ENCODE measurements at regions not wholly inside any gene's neighbourhood (a gene's known extent, or its start where the extent isn't known, plus 50 kb on each side); places are given as distances from the start of the nearest gene placed in this dataset.
A peak's percentile ranks its signal among the peaks of the same experiment; 100 is the strongest.

GRCh38 chr13:74907788-74908187, 574.2 kb downstream of the TBC1D4 start:
- DNase-seq: no peak
- no peak for TF ChIP-seq POLR2A (IDR thresholded peaks at IDR 0.05; ENCODE audit: low read length)
- TF ChIP-seq GATA1 (IDR thresholded peaks at IDR 0.05; ENCODE audit: low read depth, low read length): no peak

GRCh38 chr13:74904556-74904955, 577.4 kb downstream of the TBC1D4 start:
- DNase-seq: peak in 1 of 2 experiments; percentile 2

GRCh38 chr13:74895042-74895796, 586.8 kb downstream of the TBC1D4 start:
- no peak for TF ChIP-seq GATA1 (IDR thresholded peaks at IDR 0.05; ENCODE audit: low read depth, low read length)
- TF ChIP-seq POLR2A (IDR thresholded peaks at IDR 0.05; ENCODE audit: low read length): no peak
- DNase-seq: no peak

More at GRCh38 chr13:74904556-74904955, 577.4 kb downstream of the TBC1D4 start:
- TF ChIP-seq POLR2A (IDR thresholded peaks at IDR 0.05; ENCODE audit: low read length) (no peak), GATA1 (IDR thresholded peaks at IDR 0.05; ENCODE audit: low read depth, low read length) (no peak)

GRCh38 chr13:74892096-74892495, 589.9 kb downstream of the TBC1D4 start:
- TF ChIP-seq GATA1 (IDR thresholded peaks at IDR 0.05; ENCODE audit: low read depth, low read length) (no peak), POLR2A (IDR thresholded peaks at IDR 0.05; ENCODE audit: low read length) (no peak)
- no peak for DNase-seq

GRCh38 chr13:74891610-74892009, 590.4 kb downstream of the TBC1D4 start:
- TF ChIP-seq POLR2A (IDR thresholded peaks at IDR 0.05; ENCODE audit: low read length) (no peak), GATA1 (IDR thresholded peaks at IDR 0.05; ENCODE audit: low read depth, low read length) (no peak)
- DNase-seq: no peak

- TF ChIP-seq GATA1 (IDR thresholded peaks at IDR 0.05; ENCODE audit: low read depth, low read length) (no peak), POLR2A (IDR thresholded peaks at IDR 0.05; ENCODE audit: low read length) (no peak)
- peak in 1 of 2 experiments; percentile 2 for DNase-seq
Measured at GRCh38 chr13:74889321-74889720, 592.6 kb downstream of the TBC1D4 start.

GRCh38 chr13:74886502-74886901, 595.5 kb downstream of the TBC1D4 start:
- TF ChIP-seq GATA1 (IDR thresholded peaks at IDR 0.05; ENCODE audit: low read depth, low read length): no peak
- no peak for DNase-seq

- no peak for DNase-seq
- TF ChIP-seq GATA1 (IDR thresholded peaks at IDR 0.05; ENCODE audit: low read depth, low read length) (no peak), POLR2A (IDR thresholded peaks at IDR 0.05; ENCODE audit: low read length) (no peak)
Measured at GRCh38 chr13:74883834-74884233, 598.1 kb downstream of the TBC1D4 start.

- DNase-seq: no peak
- TF ChIP-seq POLR2A (IDR thresholded peaks at IDR 0.05; ENCODE audit: low read length) (no peak), GATA1 (IDR thresholded peaks at IDR 0.05; ENCODE audit: low read depth, low read length) (no peak)
Measured at GRCh38 chr13:74871369-74872070, 610.4 kb downstream of the TBC1D4 start.

GRCh38 chr13:74870865-74871264, 611.1 kb downstream of the TBC1D4 start:
- no peak for TF ChIP-seq POLR2A (IDR thresholded peaks at IDR 0.05; ENCODE audit: low read length)
- TF ChIP-seq GATA1 (IDR thresholded peaks at IDR 0.05; ENCODE audit: low read depth, low read length): no peak
- DNase-seq: no peak

- no peak for DNase-seq
- TF ChIP-seq POLR2A (IDR thresholded peaks at IDR 0.05; ENCODE audit: low read length) (no peak), GATA1 (IDR thresholded peaks at IDR 0.05; ENCODE audit: low read depth, low read length) (no peak)
Measured at GRCh38 chr13:74869846-74870245, 612.1 kb downstream of the TBC1D4 start.

- DNase-seq: no peak
Measured at GRCh38 chr13:74868049-74868448, 613.9 kb downstream of the TBC1D4 start.

GRCh38 chr13:74867460-74867859, 614.5 kb downstream of the TBC1D4 start:
- TF ChIP-seq GATA1 (IDR thresholded peaks at IDR 0.05; ENCODE audit: low read depth, low read length) (no peak), POLR2A (IDR thresholded peaks at IDR 0.05; ENCODE audit: low read length) (no peak)
- DNase-seq: no peak

More at GRCh38 chr13:74868049-74868448, 613.9 kb downstream of the TBC1D4 start:
- TF ChIP-seq POLR2A (IDR thresholded peaks at IDR 0.05; ENCODE audit: low read length): no peak
- no peak for TF ChIP-seq GATA1 (IDR thresholded peaks at IDR 0.05; ENCODE audit: low read depth, low read length)

- no peak for DNase-seq
- TF ChIP-seq GATA1 (IDR thresholded peaks at IDR 0.05; ENCODE audit: low read depth, low read length) (no peak), POLR2A (IDR thresholded peaks at IDR 0.05; ENCODE audit: low read length) (no peak)
Measured at GRCh38 chr13:74866101-74866500, 615.9 kb downstream of the TBC1D4 start.

- no peak for DNase-seq
Measured at GRCh38 chr13:74865656-74866055, 616.3 kb downstream of the TBC1D4 start.

More at GRCh38 chr13:74865656-74866055, 616.3 kb downstream of the TBC1D4 start:
- TF ChIP-seq GATA1 (IDR thresholded peaks at IDR 0.05; ENCODE audit: low read depth, low read length): no peak

All from erythroblast (primary cell).